ENCODE measurements at regions not wholly inside any gene's neighbourhood (a gene's known extent, or its start where the extent isn't known, plus 50 kb on each side); places are given as distances from the start of the nearest gene placed in this dataset.

GRCh38 chr15:72964542-72964941 lies 87.7 kb upstream of the NEO1 start:
- no peak for DNase-seq

GRCh38 chr15:72964135-72964534 lies 88.1 kb upstream of the NEO1 start:
- DNase-seq: no peak

- no peak for DNase-seq
Observed at GRCh38 chr15:72962054-72962702, 90.1 kb upstream of the NEO1 start.

GRCh38 chr15:72961346-72961745 lies 90.9 kb upstream of the NEO1 start:
- DNase-seq: no peak

- no peak for DNase-seq
Observed at GRCh38 chr15:72958634-72959033, 93.6 kb upstream of the NEO1 start.

- no peak for DNase-seq
Observed at GRCh38 chr15:72953306-72953705, 99.0 kb upstream of the NEO1 start.

- DNase-seq: no peak
Observed at GRCh38 chr15:72952151-72952550, 100.1 kb upstream of the NEO1 start.

GRCh38 chr15:72948662-72949061 lies 103.6 kb upstream of the NEO1 start:
- DNase-seq: no peak

GRCh38 chr15:72947709-72948108 lies 104.6 kb upstream of the NEO1 start:
- DNase-seq: no peak

GRCh38 chr15:72944565-72944964 lies 107.7 kb upstream of the NEO1 start:
- DNase-seq: no peak

- DNase-seq: no peak
Observed at GRCh38 chr15:72940229-72940622, 112.0 kb upstream of the NEO1 start.

GRCh38 chr15:72939514-72940228 lies 112.6 kb upstream of the NEO1 start:
- DNase-seq: no peak

- DNase-seq: no peak
Observed at GRCh38 chr15:72936691-72937679, 115.3 kb upstream of the NEO1 start.

GRCh38 chr15:72936237-72936636 lies 116.0 kb upstream of the NEO1 start:
- DNase-seq: no peak

- no peak for DNase-seq
Observed at GRCh38 chr15:72935521-72935920, 116.7 kb upstream of the NEO1 start.

- no peak for DNase-seq
Observed at GRCh38 chr15:72934921-72935320, 117.3 kb upstream of the NEO1 start.

GRCh38 chr15:72933976-72934375 lies 118.3 kb upstream of the NEO1 start:
- no peak for DNase-seq

- DNase-seq: no peak
Observed at GRCh38 chr15:72932472-72932871, 119.8 kb upstream of the NEO1 start.

GRCh38 chr15:72927451-72927850 lies 124.8 kb upstream of the NEO1 start:
- DNase-seq: no peak

GRCh38 chr15:72925661-72926060 lies 126.6 kb upstream of the NEO1 start:
- no peak for DNase-seq

- DNase-seq: no peak
Observed at GRCh38 chr15:72923289-72923688, 129.0 kb upstream of the NEO1 start.

- no peak for DNase-seq
Observed at GRCh38 chr15:72920551-72920950, 131.7 kb upstream of the NEO1 start.

- DNase-seq: no peak
Observed at GRCh38 chr15:72919936-72920465, 132.3 kb upstream of the NEO1 start.

Measured in GF-D8 (cell line).